GM19035 (cell line): ENCODE measurements at regions not wholly inside any gene's neighbourhood (a gene's known extent, or its start where the extent isn't known, plus 50 kb on each side); places are given as distances from the start of the nearest gene placed in this dataset.

Source experiments
- ATAC-seq: cut with Tn5 transposase; IDR thresholded peaks from one replicate; pipeline ENCODE4 v1.9.1; 2021; ENCODE audit not compliant: unreplicated experiment

- ATAC-seq = no peak
Observed at GRCh38 chr7:85733169-85733915, 546.5 kb upstream of the SEMA3D start.

GRCh38 chr7:85730012-85730411, 543.2 kb upstream of the SEMA3D start:
- no peak for ATAC-seq

GRCh38 chr7:85725026-85725425, 538.2 kb upstream of the SEMA3D start:
- ATAC-seq = no peak

- no peak for ATAC-seq
Observed at GRCh38 chr7:85719981-85720953, 533.4 kb upstream of the SEMA3D start.

GRCh38 chr7:85716353-85716752, 529.5 kb upstream of the SEMA3D start:
- no peak for ATAC-seq

- no peak for ATAC-seq
Observed at GRCh38 chr7:85714951-85715350, 528.1 kb upstream of the SEMA3D start.

GRCh38 chr7:85714043-85714578, 527.3 kb upstream of the SEMA3D start:
- ATAC-seq = no peak

GRCh38 chr7:85713171-85713570, 526.3 kb upstream of the SEMA3D start:
- ATAC-seq = no peak

GRCh38 chr7:85711894-85712293, 525.0 kb upstream of the SEMA3D start:
- ATAC-seq = no peak

GRCh38 chr7:85710960-85711359, 524.1 kb upstream of the SEMA3D start:
- ATAC-seq = no peak

GRCh38 chr7:85708221-85708620, 521.4 kb upstream of the SEMA3D start:
- ATAC-seq = no peak

GRCh38 chr7:85705076-85705475, 518.2 kb upstream of the SEMA3D start:
- ATAC-seq = no peak

GRCh38 chr7:85703251-85704010, 516.6 kb upstream of the SEMA3D start:
- no peak for ATAC-seq

- ATAC-seq = no peak
Observed at GRCh38 chr7:85702348-85702747, 515.5 kb upstream of the SEMA3D start.

GRCh38 chr7:85699482-85699881, 512.6 kb upstream of the SEMA3D start:
- ATAC-seq = no peak

- ATAC-seq = no peak
Observed at GRCh38 chr7:85695533-85695932, 508.7 kb upstream of the SEMA3D start.

GRCh38 chr7:85695041-85695440, 508.2 kb upstream of the SEMA3D start:
- ATAC-seq = no peak

- no peak for ATAC-seq
Observed at GRCh38 chr7:85693326-85693725, 506.5 kb upstream of the SEMA3D start.

- ATAC-seq = no peak
Observed at GRCh38 chr7:85688712-85689111, 501.9 kb upstream of the SEMA3D start.

GRCh38 chr7:85686401-85687181, 499.7 kb upstream of the SEMA3D start:
- no peak for ATAC-seq
